GM23248 (cell line): ENCODE measurements at regions not wholly inside any gene's neighbourhood (a gene's known extent, or its start where the extent isn't known, plus 50 kb on each side); places are given as distances from the start of the nearest gene placed in this dataset.
"Not testable (repeated sequence)": the region's sequence is repeated elsewhere in the genome, so short reads cannot be mapped to it uniquely, and the experiment has no call there.

Experiments
- DNase-seq: peaks from one replicate; pipeline ENCODE4 v3.0.0-alpha.2; 2015
- H2AFZ ChIP-seq: fragments of 200-600 bp; sonication (generic); 2 replicates; pipeline ENCODE4 v1.6.1; 2016; ENCODE audit warnings: antibody characterized with exemption
- H3F3A ChIP-seq: fragments of 200-600 bp; sonication (generic); 2 replicates; pipeline ENCODE4 v1.6.1; 2016; ENCODE audit warnings: mild to moderate bottlenecking, antibody characterized with exemption, mixed run types; ENCODE audit not compliant: insufficient read depth
- H3K27ac ChIP-seq: fragments of 200-600 bp; sonication (generic); 2 replicates; pipeline ENCODE4 v1.5.1; 2016; ENCODE audit warnings: mild to moderate bottlenecking
- H3K27me3 ChIP-seq: fragments of 200-600 bp; sonication (generic); replicated peaks from 2 replicates; pipeline ENCODE4 v1.6.1; 2016; ENCODE audit warnings: mild to moderate bottlenecking; ENCODE audit not compliant: insufficient read depth
- H3K36me3 ChIP-seq: fragments of 200-600 bp; sonication (generic); 2 replicates; pipeline ENCODE4 v1.6.1; 2016; ENCODE audit warnings: low read depth, mild to moderate bottlenecking
- H3K4me1 ChIP-seq: fragments of 200-600 bp; sonication (generic); 2 replicates; pipeline ENCODE4 v1.6.1; 2016; ENCODE audit warnings: mild to moderate bottlenecking; ENCODE audit not compliant: insufficient read depth
- H3K4me2 ChIP-seq: fragments of 200-600 bp; sonication (generic); one replicate; pipeline ENCODE4 v1.6.1; 2016; ENCODE audit warnings: mild to moderate bottlenecking; ENCODE audit not compliant: unreplicated experiment
- H3K4me3 ChIP-seq: fragments of 200-600 bp; sonication (generic); 2 replicates; pipeline ENCODE4 v1.5.1; 2016; ENCODE audit warnings: mild to moderate bottlenecking
- H3K79me2 ChIP-seq: fragments of 200-600 bp; sonication (generic); 2 replicates; pipeline ENCODE4 v1.6.1; 2016; ENCODE audit warnings: mild to moderate bottlenecking; ENCODE audit not compliant: insufficient read depth
- H3K9ac ChIP-seq: fragments of 200-600 bp; sonication (generic); 2 replicates; pipeline ENCODE4 v1.6.1; 2016; ENCODE audit warnings: mild to moderate bottlenecking
- H3K9me2 ChIP-seq: fragments of 200-600 bp; sonication (generic); 2 replicates; pipeline ENCODE4 v1.6.1; 2016; ENCODE audit warnings: mixed run types, mild to moderate bottlenecking, moderate library complexity; ENCODE audit not compliant: insufficient read depth
- H3K9me3 ChIP-seq: fragments of 200-600 bp; sonication (generic); one replicate; pipeline ENCODE4 v1.6.1; 2017; ENCODE audit warnings: low read depth
- H4K20me1 ChIP-seq: fragments of 200-600 bp; sonication (generic); 2 replicates; pipeline ENCODE4 v1.6.0; 2016; ENCODE audit not compliant: insufficient read depth
- EZH2 ChIP-seq: fragments of 200-600 bp; sonication (generic); IDR thresholded peaks from 2 replicates; pipeline ENCODE4 v1.6.1; 2018; ENCODE audit warnings: antibody characterized with exemption, mild to moderate bottlenecking; ENCODE audit not compliant: insufficient read depth, poor library complexity, severe bottlenecking
- EZH2phosphoT487 ChIP-seq: fragments of 200-600 bp; sonication (generic); IDR thresholded peaks from 2 replicates; pipeline ENCODE4 v1.6.1; 2018; ENCODE audit warnings: antibody characterized with exemption, moderate library complexity, mild to moderate bottlenecking, low read depth; ENCODE audit not compliant: insufficient read depth
- WGBS, 2 experiments: methylation state at CpG; one replicate each; pipeline ENCODE4 v1.1.6; 2015 to 2017; ENCODE audit warnings: low lambda C conversion rate in 2 of 2, low coverage in 1 of 2; ENCODE audit errors: missing lambda C conversion rate in 2 of 2; 5-methylcytosine and 5-hydroxymethylcytosine counted together
- in situ Hi-C: fragments of 300-500 bp; cut with MboI; formaldehyde crosslinking; loops from 2 replicates; pipeline ENCODE4 v1.15.0; 2020

- Histone ChIP-seq H2AFZ (no peak overlapping the region), H3K4me3 (no peak overlapping the region), H3K79me2 (no peaks in the 10 kb centered on the region), H3K27ac (no peak overlapping the region), H3K9ac (no peak overlapping the region), H3K4me2 (no peak overlapping the region), H3K9me3 (no peaks in the 10 kb centered on the region), H3K36me3 (no peaks in the 10 kb centered on the region), H3K9me2 (no peaks in the 10 kb centered on the region), H4K20me1 (no peaks in the 10 kb centered on the region), H3K27me3 (no peaks in the 10 kb centered on the region), H3K4me1 (no peaks in the 10 kb centered on the region), H3F3A (no peaks in the 10 kb centered on the region)
- no peak for TF ChIP-seq EZH2phosphoT487
- no peak for TF ChIP-seq EZH2
- no peak for DNase-seq
- in situ Hi-C loops, result no loop called here
- 70 to 71% methylated on average over 4 of the region's 4 CpGs for WGBS, 2 experiments
These were observed 446.3 kb upstream of the NECTIN3 start for GRCh38 chr3:110625201-110625747.

GRCh38 chr3:110626652-110627111 is 444.9 kb upstream of the NECTIN3 start:
- H3K4me3 ChIP-seq, H3K79me2 ChIP-seq, H3K9ac ChIP-seq, DNase-seq, H3K4me1 ChIP-seq, H3K4me2 ChIP-seq, H3K27me3 ChIP-seq, in situ Hi-C loops, H3K9me3 ChIP-seq, H3K36me3 ChIP-seq, H3K27ac ChIP-seq, H3K9me2 ChIP-seq, H4K20me1 ChIP-seq, H3F3A ChIP-seq: not testable (repeated sequence)
- H2AFZ ChIP-seq, result peak overlapping the region; percentile 5; the same call in 1 of the 2 replicates
- WGBS, 2 experiments, result 92 to 93% methylated on average over 5 of the region's 5 CpGs

GRCh38 chr3:110628650-110629301 is 442.8 kb upstream of the NECTIN3 start:
- no peak overlapping the region for H3K4me2 ChIP-seq

GRCh38 chr3:110629917-110630316 is 441.7 kb upstream of the NECTIN3 start:
- 88 to 95% methylated on average over 1 of the region's 1 CpG for WGBS, 2 experiments
- TF ChIP-seq EZH2phosphoT487, result no peak
- TF ChIP-seq EZH2, result no peak

More at GRCh38 chr3:110628650-110629301, 442.8 kb upstream of the NECTIN3 start:
- no peaks in the 10 kb centered on the region for H3K4me1 ChIP-seq
- no peaks in the 10 kb centered on the region for H4K20me1 ChIP-seq
- no peak for DNase-seq
- H3K36me3 ChIP-seq, result no peaks in the 10 kb centered on the region
- no peaks in the 10 kb centered on the region for H3K9me2 ChIP-seq
- 45 to 55% methylated on average over 4 of the region's 4 CpGs for WGBS, 2 experiments
- H3K79me2 ChIP-seq, result no peaks in the 10 kb centered on the region
- no peaks in the 10 kb centered on the region for H3K27me3 ChIP-seq
- no peaks in the 10 kb centered on the region for H3K9me3 ChIP-seq
- no peak overlapping the region for H3K9ac ChIP-seq
- TF ChIP-seq EZH2phosphoT487 (no peak), EZH2 (no peak)
- H3F3A ChIP-seq, result no peaks in the 10 kb centered on the region
- no peak overlapping the region for H3K4me3 ChIP-seq
- in situ Hi-C loops, result no loop called here
- H3K27ac ChIP-seq, result no peak overlapping the region
- no peak overlapping the region for H2AFZ ChIP-seq

More at GRCh38 chr3:110629917-110630316, 441.7 kb upstream of the NECTIN3 start:
- Histone ChIP-seq H3K27ac (no peak overlapping the region), H3K9me2 (no peaks in the 10 kb centered on the region), H3K27me3 (no peaks in the 10 kb centered on the region), H3K4me2 (no peak overlapping the region), H2AFZ (no peak overlapping the region), H4K20me1 (no peaks in the 10 kb centered on the region), H3K4me3 (no peak overlapping the region), H3K79me2 (no peaks in the 10 kb centered on the region), H3K36me3 (no peaks in the 10 kb centered on the region), H3K9ac (no peak overlapping the region), H3F3A (no peaks in the 10 kb centered on the region), H3K9me3 (no peaks in the 10 kb centered on the region), H3K4me1 (no peaks in the 10 kb centered on the region)
- in situ Hi-C loops, result no loop called here
- no peak for DNase-seq
